ENCODE measurements at regions not wholly inside any gene's neighbourhood (a gene's known extent, or its start where the extent isn't known, plus 50 kb on each side); places are given as distances from the start of the nearest gene placed in this dataset.

DNA sequence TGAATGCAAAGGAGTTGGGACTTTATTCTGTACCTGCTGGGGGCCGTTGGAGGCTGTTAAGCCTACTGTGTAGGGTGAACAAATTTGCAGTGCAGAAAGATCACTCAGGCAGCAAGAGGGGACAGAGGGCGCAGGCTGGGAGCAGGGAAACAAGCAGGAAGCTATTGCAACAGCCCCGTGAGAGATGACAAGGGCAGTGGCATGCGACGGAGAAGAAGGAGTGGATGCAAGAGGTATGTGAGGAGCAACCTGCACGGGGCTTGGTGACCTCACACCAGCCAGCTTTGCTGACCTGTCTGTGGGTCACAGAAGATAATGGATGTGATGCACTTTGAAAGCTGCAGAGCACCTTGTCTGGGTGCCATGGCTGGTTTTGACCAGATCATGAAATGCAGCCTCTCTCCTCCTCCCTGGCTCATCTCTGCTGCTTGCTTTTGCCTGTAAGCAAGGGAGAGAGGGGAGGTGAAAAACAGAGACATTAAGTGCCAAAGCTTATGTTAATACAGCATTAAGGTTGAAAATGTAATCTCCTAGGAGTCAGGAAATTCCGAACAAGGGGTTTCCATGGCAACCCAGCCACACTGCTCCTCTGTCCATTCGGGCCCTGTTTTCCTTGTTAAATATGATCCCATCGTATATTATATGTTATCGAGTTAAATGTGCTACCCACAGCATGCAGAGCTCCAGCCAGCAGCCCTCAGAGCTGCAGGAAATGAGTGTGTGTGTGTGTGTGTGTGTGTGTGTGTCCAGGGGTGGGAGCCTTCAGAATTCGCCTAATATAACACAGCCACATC, 314.3 kb upstream of the ZMIZ1 start:
- TF ChIP-seq, protein P1, sequence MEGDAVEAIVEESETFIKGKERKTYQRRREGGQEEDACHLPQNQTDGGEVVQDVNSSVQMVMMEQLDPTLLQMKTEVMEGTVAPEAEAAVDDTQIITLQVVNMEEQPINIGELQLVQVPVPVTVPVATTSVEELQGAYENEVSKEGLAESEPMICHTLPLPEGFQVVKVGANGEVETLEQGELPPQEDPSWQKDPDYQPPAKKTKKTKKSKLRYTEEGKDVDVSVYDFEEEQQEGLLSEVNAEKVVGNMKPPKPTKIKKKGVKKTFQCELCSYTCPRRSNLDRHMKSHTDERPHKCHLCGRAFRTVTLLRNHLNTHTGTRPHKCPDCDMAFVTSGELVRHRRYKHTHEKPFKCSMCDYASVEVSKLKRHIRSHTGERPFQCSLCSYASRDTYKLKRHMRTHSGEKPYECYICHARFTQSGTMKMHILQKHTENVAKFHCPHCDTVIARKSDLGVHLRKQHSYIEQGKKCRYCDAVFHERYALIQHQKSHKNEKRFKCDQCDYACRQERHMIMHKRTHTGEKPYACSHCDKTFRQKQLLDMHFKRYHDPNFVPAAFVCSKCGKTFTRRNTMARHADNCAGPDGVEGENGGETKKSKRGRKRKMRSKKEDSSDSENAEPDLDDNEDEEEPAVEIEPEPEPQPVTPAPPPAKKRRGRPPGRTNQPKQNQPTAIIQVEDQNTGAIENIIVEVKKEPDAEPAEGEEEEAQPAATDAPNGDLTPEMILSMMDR (conservative IDR thresholded peaks at IDR 0.05 in 1 of 2, IDR thresholded peaks at IDR 0.05 in 1 of 2; ENCODE audit: low read depth in 1 of 2, low read length in 2 of 2) = no peak
- TF ChIP-seq EZH2 (IDR thresholded peaks at IDR 0.05; ENCODE audit: low read length, missing control alignments) = no peak
